ENCODE measurements at regions not wholly inside any gene's neighbourhood (a gene's known extent, or its start where the extent isn't known, plus 50 kb on each side); places are given as distances from the start of the nearest gene placed in this dataset.

- DNase-seq = no peak
Measured at GRCh38 chr18:22114526-22115321, 54.7 kb upstream of the GATA6 start.

GRCh38 chr18:22115573-22115972, 53.8 kb upstream of the GATA6 start:
- no peak for DNase-seq
